ENCODE measurements at regions not wholly inside any gene's neighbourhood (a gene's known extent, or its start where the extent isn't known, plus 50 kb on each side); places are given as distances from the start of the nearest gene placed in this dataset.

- no peak for DNase-seq (ENCODE audit: low spot score)
Observed at GRCh38 chr10:131751827-131752775, 148.7 kb upstream of the PPP2R2D start.

GRCh38 chr10:131753336-131753735 is 147.5 kb upstream of the PPP2R2D start:
- DNase-seq (ENCODE audit: low spot score), result no peak

GRCh38 chr10:131755200-131755599 is 145.6 kb upstream of the PPP2R2D start:
- no peak for DNase-seq (ENCODE audit: low spot score)

- DNase-seq (ENCODE audit: low spot score), result no peak
Observed at GRCh38 chr10:131757285-131758058, 143.3 kb upstream of the PPP2R2D start.

GRCh38 chr10:131758062-131758938 is 142.5 kb upstream of the PPP2R2D start:
- no peak for DNase-seq (ENCODE audit: low spot score)

GRCh38 chr10:131758939-131759301 is 141.9 kb upstream of the PPP2R2D start:
- DNase-seq (ENCODE audit: low spot score), result no peak

- DNase-seq (ENCODE audit: low spot score), result no peak
Observed at GRCh38 chr10:131759347-131759746, 141.5 kb upstream of the PPP2R2D start.

GRCh38 chr10:131760416-131761166 is 140.2 kb upstream of the PPP2R2D start:
- no peak for DNase-seq (ENCODE audit: low spot score)

- DNase-seq (ENCODE audit: low spot score), result no peak
Observed at GRCh38 chr10:131762789-131763696, 137.8 kb upstream of the PPP2R2D start.

- DNase-seq (ENCODE audit: low spot score), result no peak
Observed at GRCh38 chr10:131764929-131765328, 135.9 kb upstream of the PPP2R2D start.

- no peak for DNase-seq (ENCODE audit: low spot score)
Observed at GRCh38 chr10:131766096-131766495, 134.7 kb upstream of the PPP2R2D start.

GRCh38 chr10:131767716-131768115 is 133.1 kb upstream of the PPP2R2D start:
- DNase-seq (ENCODE audit: low spot score), result no peak

- DNase-seq (ENCODE audit: low spot score), result no peak
Observed at GRCh38 chr10:131769571-131770410, 131.0 kb upstream of the PPP2R2D start.

- DNase-seq (ENCODE audit: low spot score), result no peak
Observed at GRCh38 chr10:131770946-131771633, 129.7 kb upstream of the PPP2R2D start.

GRCh38 chr10:131771634-131772358 is 129.0 kb upstream of the PPP2R2D start:
- DNase-seq (ENCODE audit: low spot score), result no peak

- DNase-seq (ENCODE audit: low spot score), result no peak
Observed at GRCh38 chr10:131772441-131772840, 128.4 kb upstream of the PPP2R2D start.

- DNase-seq (ENCODE audit: low spot score), result no peak
Observed at GRCh38 chr10:131773370-131774343, 127.2 kb upstream of the PPP2R2D start.
